Activated T-helper 1 cell treated with anti-CD3 and anti-CD28 coated beads, Interleukin-2, amount 50 U/mL, for 16 hours (primary cell): ENCODE measurements at regions not wholly inside any gene's neighbourhood (a gene's known extent, or its start where the extent isn't known, plus 50 kb on each side); places are given as distances from the start of the nearest gene placed in this dataset.
A peak's percentile ranks its signal among the peaks of the same experiment; 100 is the strongest.
"Not testable (repeated sequence)": the region's sequence is repeated elsewhere in the genome, so short reads cannot be mapped to it uniquely, and the experiment has no call there.

Experiments
- DNase-seq, 2 donors: peaks; one replicate each; pipeline ENCODE4 v3.0.0-alpha.2; 2020; ENCODE audit warnings: low read depth in 1 of 2, low spot score in 1 of 2

DNA sequence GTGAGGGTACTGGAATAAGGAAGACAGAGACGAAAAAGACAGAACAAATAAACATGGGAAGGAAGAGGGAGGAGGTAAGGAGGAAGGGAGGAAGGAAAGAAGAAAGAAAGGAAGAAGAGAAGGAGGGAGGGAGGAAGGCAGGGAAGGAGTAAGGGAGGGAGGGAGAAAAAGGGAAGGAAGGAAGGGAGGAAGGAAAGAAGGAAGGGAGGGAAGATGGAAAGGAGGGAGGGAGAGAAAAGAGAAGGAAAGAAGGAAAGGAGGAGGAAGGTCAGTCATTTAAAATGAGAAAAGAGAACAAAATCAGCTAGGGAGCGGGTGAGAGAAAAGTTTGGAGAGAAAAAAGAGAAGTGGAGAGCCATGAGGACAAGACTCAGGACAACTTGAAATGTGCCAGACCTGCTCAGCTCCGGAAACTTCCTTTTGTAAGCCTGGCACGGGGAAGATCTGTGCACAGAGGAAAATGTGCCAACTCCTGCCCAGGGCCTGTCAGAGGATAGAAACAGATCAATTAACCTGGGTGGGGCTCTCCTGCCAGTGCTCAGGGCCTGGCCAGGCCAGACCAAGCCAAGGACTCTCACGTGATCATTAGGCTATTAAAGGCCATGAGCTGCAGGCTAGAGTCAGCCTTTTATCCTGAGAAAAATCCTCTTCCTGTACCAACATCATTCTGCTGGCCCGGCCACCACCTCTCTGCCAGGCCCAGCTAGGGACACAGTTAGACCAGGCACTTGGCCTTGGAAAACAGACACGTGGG is 50.1 kb upstream of the BCL6 start:
- no peak for DNase-seq

DNA sequence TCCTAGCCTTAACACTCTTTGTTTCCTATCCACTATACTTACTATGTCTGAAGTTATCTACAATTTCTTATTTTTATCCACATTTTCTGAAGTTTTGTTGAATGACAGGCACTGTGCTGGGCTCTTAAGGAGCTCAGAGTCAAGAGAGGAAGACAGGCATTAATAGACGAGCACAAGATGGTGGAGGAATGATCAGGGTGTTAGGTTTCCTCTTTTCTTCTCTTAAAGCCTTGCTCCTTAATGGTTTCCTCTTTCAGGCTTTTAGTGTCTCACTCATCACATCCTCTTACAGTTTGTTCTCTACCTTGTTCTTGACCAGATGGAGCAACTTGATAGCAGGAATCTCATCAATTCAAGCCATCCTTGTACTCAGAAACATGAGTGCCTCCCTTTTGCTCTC is 52.9 kb upstream of the BCL6 start:
- DNase-seq, result no peak

DNA sequence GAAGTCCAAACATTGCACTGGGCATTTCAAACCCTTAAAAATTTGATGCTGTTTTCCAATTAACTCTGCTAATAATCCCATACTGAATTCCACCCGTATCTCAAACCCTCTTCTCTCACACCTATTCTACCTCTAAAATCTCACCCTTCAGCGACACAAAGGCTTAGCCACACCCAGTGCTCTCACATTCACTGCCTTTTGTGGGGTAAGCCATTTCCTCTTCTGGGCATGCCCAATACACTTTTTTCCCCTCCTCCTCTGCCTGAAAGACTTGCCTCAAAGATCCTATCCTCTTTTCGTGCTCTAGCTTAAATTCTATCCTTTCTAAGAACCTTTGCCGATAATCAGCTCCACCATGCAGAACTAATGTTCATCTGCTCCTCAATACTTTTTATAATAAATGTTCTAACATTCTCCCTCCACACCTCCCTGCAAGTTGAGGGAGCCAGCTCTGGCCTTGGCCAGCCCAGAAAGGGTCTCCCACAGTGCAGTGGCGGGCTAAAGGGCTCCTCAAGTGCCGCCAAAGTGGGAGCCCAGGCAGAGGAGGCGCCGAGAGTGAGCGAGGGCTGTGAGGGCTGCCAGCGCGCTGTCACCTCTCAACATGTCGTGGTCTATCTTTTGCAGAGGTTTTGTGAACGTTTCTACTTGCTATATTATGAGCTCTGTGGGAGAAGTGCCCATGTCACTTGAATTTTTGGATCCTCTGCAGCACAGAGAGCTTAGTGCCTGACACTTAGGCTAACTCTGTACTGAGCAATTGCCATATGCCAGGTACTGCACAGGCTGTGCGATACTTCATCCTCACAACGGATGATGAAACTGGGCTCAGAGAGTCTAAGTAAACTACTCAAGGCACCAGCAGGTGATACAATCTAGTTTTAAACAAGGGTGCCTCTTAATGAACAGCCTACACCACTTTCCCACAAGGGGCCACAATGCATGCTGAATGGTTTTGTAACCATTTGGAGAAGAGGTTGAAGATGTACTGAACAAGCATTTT is 53.6 kb upstream of the BCL6 start:
- DNase-seq, result no peak

DNA sequence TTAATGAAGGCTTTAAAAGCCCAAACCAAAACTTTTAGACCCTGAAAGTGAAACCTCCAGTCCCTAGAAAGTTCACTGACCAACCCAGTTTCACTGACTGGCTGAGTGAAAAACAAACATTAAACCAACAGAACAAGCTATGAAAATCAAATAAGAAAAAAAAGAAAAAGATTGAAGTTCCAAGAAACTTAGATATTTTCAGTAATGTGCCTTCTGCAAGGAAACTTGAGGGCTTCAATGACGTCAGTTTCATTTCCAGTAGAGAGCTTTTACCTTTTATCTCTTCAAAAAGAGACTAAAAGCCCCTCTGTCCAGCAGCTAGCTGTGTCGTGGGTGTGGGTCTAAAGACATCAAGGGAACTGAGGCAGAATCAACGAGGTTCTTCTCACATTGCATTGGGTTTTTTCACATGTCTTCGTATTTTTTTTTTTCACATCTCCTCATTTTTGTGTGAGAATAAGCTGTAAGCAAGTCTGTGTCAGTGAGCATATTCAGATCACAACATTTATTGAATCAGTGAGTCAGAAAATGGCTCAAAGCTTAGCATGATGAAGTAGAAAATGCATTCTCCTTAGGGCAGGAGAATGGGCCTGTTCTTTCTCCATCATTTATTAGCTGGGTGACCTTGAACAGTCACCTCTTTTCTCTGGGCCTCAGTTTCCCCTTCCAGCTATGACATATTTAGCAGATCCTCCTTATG is 54.8 kb upstream of the BCL6 start:
- no peak for DNase-seq

DNA sequence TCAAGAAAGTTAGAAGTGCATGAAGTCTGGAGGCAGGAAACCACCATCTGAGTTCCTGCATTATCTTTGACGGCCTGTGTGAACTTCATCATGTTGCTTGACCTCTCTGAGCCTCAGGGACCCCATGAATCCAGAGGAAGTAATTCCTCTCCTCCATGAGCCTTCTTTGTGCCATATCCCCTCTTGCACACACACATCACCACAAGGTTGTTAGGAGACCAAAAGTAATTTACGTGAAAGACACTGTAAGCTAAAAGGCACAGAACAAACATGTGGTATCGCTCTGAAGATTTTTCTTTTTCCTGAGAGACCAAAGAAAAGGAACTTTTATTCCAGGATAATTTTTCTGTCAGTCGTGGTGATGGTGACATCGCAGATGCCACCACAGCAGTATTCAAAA is 55.9 kb upstream of the BCL6 start:
- DNase-seq, result no peak

DNA sequence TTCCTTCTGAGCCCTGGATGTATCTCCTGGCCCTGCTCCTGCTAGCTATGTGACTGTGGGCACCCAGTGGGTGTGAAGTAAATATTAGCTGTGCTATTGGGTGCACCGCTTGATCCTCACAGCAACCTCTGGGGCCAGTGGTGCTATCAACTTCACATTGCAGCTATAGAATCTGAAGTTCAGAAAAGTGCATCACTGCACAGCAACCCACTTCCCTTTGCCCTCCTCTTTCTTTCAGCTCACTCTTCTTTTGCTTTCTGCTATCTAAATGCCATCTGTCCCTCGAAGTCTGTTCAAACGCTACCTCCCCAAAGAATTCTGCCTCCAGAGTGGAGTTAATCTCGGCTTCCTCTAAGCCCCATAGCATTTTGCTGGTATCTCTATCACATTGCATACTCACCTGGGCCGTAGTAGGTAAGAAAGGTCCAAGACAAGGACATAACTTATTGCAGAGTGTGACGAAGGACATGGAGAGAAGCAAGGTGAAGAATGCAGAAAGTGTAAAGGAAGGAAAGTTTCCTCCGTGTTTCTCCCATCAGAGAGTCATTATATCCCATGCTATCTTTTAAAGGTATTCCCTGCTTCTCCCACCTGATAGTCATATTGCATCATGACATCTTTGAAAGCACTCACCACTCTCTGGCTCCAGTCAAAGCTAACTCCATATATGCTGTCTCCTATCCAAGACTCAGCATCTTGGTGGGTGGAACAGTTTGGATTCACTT is 57.1 kb upstream of the BCL6 start:
- DNase-seq, result no peak

DNA sequence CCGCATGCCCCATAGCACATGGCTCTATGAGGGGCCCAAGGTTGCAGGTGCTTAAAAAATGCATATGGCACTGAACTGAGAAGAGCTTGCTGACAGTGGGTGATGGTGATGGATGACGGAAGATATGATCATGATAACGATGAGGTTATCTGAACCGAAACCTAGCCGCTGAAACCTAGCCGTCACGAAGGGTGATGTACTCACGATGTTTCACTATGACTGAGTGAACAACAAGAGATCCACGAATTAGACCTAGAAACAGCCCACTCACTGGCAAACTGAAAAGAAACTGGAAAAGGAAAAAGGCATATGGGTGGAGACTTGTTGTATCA is 57.6 kb upstream of the BCL6 start:
- peak in 1 of 2 donors; percentile 49 for DNase-seq

DNA sequence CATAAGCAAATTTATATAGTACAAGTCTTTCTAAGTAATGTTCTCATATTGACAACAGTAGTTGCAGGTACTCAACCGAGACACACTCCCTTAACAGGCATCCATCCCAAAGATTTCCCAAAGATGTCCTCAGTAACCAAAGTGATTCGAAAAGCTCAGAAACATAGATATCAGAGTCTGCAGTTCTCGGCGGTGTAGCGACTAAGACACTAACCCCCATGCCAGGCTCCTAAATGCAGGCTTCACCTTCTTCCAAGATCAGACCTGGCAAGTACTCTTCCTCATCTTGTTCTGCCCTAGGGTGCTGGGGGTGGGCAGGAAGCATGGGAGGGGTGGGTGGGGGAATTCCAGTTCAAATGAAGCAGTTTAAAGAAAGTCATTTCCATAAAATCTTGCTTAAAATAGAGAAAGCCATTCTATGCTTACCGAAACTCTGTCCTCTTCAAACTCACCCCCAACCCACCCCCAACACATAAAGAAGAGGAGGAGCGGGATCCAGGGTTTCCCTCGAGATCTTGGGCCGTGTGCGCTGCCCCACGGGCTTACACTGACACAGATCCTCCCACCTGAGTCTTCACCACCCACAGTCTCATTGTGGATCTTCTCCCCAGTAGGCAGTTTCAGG is 59.0 kb upstream of the BCL6 start:
- no peak for DNase-seq

DNA sequence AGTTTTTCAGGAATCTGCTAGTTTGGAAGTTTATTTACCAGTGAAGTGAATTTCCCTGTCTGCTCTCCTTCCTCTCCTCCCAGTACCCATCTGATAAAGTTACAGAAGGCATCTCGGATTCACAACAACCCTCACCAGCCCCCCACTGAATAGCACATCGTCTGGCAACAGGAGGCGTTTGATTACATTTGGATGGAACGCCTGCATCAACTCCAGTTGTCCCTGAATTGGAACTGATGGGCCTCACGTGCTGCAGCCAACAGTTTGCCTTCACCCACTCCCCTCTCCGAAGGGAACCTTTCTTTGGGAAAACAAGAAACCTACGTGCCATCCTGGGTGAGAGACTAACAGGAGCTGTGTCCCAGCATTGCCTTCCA is 59.5 kb upstream of the BCL6 start:
- no peak for DNase-seq

DNA sequence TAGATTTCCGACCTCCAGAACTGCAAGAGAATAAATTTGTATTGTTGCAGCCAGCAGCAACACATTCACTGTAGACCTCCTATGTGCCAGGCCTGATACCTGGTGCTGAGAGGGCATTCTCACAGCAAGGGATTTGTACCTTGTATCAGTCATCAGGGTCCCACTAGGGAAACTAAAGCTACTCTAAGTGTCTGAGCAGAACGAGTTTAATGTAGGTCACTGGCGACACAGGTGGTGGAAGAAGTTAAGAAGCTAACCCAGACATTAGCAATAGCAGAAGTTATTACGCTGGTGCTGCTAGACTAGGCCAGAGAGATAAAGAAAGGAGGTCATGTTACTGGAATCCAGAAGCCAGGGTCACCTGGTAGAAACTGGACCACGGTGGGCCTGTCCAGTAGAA is 60.5 kb upstream of the BCL6 start:
- no peak for DNase-seq

DNA sequence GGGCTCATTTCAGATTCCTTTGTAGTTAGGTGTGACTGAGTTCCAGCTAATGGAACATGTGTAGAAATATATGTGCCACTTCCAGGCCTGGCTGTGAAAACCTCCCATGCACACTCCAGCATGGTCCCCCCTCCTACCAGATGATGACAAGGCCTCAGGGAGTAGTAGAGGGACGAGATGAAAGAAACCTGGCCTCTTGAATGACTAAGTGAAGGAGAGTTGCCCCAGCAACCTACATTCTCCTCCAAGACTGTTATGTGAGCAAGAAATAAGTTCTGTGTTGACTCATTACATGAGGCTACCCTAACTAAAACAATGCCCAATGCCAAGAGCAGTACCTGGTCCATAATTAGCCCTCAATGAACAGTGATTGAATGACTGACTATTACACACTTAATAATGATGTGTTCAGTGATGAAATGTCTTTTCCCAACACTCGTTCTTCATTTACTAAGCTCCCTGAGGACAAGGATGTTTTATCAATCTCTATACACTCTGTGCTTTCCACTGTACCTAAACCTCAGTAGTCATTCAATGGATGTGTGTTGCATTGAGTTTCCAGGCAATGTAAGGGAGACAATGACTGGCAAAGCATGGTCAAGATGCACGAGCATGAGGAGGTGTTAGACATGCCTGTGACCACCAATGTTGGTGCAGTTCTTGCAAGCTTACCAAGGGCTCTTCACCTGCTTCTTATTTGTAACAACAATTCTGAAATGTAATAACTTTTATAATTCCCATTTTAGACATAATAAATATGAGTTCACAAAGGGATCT is 62.0 kb upstream of the BCL6 start:
- DNase-seq, result peak in 1 of 2 donors; percentile 18

DNA sequence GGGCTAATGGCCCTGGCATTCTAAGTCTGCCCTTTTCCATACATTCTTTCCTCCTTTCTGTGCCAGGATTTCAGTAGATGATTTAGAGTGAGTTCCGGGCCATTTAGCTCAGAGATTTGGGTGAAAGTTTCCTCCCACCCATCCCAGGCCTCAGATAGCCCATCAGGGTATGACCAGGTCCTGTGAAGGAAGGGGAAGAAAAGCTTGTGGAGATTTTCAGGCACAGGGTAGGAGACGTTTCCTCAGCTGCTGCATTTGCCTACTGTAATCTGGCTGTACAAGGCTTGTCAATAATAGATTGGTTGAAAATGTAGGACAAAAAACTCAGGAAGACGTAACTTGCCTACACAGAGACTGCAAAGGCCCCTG is 63.2 kb upstream of the BCL6 start:
- DNase-seq, result no peak

DNA sequence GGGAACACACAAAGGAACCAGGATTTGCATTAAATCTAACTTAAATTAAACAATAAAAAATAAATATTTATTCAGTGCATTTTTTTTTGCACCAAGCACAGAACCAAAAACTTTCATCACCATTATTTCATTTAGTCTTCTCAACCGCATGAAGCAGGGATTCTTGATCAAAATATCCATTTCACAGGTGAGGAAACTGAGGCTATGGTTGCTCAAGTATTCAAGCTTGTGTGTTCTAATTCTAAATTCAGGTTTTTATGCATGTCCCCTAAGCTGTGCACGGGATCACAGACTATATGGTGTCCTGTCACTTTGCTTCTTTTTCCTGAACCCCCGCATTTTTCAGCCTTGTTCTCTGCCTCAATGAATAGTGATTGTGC is 64.3 kb upstream of the BCL6 start:
- DNase-seq, result no peak

DNA sequence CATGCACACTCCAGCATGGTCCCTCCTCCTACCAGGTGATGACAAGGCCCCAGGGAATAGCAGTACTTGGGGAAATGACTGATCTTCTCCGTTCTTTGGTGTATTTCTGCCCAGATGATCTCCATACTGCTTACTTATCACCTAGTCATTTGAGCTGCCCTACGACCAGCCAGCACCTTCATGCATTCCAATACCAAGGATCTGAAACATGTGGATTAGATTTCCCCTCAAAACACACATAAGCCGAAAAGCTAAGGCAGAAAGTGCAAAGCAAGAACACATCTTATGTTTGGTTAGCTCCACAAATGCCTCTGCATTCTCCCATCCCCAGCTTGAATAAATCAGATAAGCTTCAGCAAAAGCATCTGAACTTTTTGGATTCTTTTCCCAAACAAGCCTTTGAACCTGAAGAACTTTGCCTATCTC is 64.8 kb upstream of the BCL6 start:
- DNase-seq, result no peak

DNA sequence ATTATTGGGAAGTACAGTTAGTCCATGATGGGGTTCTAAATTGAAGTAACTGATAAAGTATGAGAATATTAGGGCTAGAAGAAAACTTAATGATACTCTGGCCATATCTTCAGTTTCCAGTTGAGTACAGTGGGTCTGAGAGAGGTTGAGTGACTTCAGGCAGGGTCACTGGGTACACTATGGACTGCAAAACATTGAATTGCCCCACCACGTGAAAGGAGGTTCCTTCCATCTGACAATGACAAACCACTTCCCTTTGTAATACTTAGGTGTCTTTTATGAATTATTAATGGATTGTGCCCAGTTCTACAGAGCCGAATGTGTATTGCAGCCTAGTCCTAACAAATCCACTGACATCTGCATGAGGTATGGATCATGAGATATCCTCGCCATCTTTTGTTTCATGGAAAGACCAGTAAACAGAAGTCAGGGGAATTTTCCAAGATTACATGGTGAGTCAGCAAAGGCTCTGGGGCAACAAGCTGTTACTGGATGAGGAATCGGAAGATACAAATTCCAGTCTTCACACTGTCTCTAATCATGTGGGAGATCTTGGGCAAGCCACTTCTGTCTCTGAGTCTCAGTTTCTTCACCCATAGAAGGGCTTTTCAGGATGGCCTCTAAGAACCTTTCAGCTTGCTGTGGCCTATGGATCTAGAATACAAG is 66.5 kb upstream of the BCL6 start:
- DNase-seq, result no peak

DNA sequence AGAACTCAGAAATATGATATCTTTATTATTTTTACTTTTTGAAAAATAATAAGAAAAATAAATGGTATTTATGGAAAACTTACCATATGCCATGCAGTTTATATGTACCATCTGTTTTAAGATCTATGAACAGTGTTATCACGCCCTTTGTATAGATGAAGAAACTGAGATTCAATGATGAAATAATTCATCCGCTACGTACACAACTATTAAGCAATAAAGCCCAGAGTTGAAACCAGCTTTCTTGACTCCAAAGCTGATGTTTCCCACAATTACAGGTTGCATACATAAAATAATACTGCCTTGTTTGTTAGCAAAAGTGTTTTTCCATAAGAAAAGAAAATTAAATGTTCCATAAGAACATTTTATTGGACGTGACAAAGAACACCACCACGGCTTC is 67.2 kb upstream of the BCL6 start:
- DNase-seq, result no peak

DNA sequence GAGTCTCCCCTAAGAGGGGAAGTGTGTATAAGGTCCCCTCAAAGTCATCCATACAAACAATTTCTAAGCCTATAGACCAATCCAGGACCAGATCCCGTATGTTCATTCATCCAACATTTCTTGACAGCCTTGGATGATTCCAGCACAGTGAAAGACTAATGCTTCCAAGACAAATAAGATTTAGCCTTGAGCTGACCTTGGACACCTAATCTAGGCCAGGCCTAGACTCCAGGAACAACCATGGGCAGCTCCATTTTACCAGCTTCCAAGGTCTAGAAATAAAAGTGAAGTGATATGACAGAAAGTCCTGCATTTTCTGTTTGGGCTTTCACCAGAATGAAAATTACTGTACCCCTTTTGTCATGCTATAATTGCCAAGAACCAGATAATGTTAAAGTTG is 67.9 kb upstream of the BCL6 start:
- no peak for DNase-seq

DNA sequence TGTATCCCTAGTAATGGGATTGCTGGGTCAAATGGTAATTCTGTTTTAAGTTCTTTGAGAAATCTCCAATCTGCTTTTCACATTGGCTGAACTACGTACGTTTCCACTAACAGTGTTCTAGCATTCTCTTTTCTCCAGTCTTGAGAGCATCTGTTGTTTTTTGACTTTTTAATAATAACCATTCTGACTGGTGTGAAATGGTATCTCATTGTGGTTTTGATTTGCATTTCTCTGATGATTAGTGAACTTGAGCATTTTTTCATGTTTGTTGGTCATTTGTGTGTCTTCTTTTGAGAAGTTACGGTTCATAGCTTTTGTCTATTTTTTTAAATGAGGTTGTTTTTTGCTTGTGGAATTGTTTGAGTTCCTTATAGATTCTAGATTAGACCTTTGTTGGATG is 72.5 kb upstream of the BCL6 start:
- not testable (repeated sequence) for DNase-seq

DNA sequence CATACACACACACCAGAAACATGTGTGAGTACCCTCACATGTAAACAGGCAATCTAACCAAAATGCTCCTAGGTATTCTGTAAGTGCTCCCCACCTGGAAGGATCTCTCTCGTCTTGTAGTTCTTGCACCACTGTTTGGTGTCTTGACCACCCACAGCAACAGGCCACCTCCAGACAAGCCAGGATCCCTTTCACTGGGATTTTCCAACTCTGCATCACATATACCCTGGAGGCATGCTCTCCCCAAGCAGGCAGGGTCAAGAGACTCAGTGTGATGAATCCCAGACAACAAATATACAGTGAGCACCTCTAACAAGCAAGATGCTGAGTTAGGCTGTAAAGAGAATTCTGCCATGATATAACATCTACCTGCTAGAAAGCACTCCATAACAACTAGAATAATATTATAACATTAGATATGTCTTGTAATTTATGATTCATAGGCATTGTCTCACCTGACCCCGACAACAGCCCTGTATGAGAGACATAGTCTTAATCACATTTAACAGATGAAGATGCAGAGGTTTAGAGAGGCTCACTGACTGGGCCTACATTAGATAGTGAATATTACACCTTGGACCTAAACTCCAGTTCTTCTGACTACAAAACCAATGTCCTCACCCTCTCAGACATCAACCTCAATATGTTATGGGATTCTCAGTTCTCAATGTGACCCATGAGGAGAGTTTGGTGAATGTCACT is 76.5 kb upstream of the BCL6 start:
- DNase-seq, result no peak
